ENCODE measurements at regions not wholly inside any gene's neighbourhood (a gene's known extent, or its start where the extent isn't known, plus 50 kb on each side); places are given as distances from the start of the nearest gene placed in this dataset.

DNA sequence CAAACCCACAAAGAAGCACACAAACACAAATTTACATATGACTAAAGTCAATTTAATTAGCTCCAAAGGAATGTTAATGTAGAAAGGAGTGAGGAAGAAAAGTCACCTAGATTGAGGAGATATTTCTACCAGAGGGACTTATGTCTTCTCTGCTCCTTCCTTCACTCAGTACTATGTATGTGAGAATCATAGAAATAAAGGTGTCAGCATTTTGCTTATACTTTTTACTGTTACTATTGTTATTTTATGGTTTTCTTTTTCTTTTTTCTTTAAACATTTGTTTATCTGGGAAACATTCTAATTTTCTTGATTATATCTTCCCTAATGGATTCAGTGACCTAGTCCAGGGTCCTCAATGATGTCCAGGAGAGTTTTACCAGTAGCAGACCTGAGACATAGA is 511.9 kb upstream of the NCAM2 start:
- TF ChIP-seq, protein P1, sequence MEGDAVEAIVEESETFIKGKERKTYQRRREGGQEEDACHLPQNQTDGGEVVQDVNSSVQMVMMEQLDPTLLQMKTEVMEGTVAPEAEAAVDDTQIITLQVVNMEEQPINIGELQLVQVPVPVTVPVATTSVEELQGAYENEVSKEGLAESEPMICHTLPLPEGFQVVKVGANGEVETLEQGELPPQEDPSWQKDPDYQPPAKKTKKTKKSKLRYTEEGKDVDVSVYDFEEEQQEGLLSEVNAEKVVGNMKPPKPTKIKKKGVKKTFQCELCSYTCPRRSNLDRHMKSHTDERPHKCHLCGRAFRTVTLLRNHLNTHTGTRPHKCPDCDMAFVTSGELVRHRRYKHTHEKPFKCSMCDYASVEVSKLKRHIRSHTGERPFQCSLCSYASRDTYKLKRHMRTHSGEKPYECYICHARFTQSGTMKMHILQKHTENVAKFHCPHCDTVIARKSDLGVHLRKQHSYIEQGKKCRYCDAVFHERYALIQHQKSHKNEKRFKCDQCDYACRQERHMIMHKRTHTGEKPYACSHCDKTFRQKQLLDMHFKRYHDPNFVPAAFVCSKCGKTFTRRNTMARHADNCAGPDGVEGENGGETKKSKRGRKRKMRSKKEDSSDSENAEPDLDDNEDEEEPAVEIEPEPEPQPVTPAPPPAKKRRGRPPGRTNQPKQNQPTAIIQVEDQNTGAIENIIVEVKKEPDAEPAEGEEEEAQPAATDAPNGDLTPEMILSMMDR (IDR thresholded peaks at IDR 0.05; ENCODE audit: borderline replicate concordance, extremely low read depth, low read length, poor library complexity, severe bottlenecking): no peak
- no peak for TF ChIP-seq EZH2 (IDR thresholded peaks at IDR 0.05; ENCODE audit: borderline replicate concordance, low read depth, low read length, severe bottlenecking)

All from DND-41 (cell line).